Fibroblast of the aortic adventitia (primary cell): ENCODE measurements at regions not wholly inside any gene's neighbourhood (a gene's known extent, or its start where the extent isn't known, plus 50 kb on each side); places are given as distances from the start of the nearest gene placed in this dataset.

ENCODE experiments used
- DNase-seq: peaks from one replicate; pipeline ENCODE4 v3.0.0-alpha.2; 2010; ENCODE audit warnings: low read depth
- H3K4me3 ChIP-seq: 2 replicates; pipeline ENCODE4 v1.5.1; 2011; ENCODE audit warnings: low read depth, mild to moderate bottlenecking, control low read depth, low read length, moderate library complexity
- CTCF ChIP-seq: IDR thresholded peaks from 2 replicates; pipeline ENCODE4 v1.5.1; 2011; ENCODE audit warnings: mild to moderate bottlenecking, low read length, control low read depth, inconsistent platforms; ENCODE audit not compliant: insufficient read depth

- TF ChIP-seq CTCF = no peak
- H3K4me3 ChIP-seq = no peak overlapping the region
- DNase-seq = no peak
These were observed 535.0 kb downstream of the AJAP1 start for GRCh38 chr1:5189384-5189783.

DNA sequence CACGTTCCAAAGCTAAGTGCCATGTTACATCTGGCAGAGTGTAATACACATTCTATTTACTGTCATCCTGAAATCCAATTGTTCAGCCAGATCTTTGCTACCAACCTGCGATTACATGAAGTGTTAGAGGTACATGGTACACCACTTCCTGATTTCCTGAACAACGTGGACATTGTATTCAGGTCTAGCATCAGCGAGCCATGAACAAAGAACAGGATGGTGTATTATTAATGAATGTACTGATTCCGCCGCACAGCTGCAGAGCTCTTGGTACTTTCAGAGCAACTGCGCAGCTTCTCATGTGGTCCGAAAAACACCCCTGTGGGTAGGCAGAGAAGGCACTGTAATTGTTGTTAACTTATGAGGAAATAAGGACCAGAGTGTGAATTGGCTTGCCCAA lies 511.4 kb downstream of the AJAP1 start:
- H3K4me3 ChIP-seq = no peak overlapping the region
- no peak for TF ChIP-seq CTCF
- DNase-seq = no peak

DNA sequence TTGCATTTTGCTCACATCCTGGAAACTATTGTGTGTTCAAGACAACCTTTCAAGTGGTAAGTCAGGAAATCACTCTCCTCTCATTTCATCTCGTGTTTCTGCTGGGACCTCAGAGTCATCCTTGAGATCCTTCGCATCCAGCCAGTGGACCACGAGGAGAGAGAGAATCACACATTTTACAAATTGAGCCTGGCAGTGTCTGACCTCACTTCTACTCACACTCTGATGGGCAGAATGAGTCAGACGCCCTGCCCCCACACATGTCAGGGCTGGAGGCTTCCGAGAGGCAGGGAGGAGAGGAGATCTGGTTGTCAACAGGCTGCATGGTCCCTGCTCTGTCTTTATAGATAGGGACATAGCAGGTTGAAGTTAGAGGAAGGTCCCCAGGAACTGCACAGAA lies 509.7 kb downstream of the AJAP1 start:
- H3K4me3 ChIP-seq = no peak overlapping the region
- TF ChIP-seq CTCF = no peak
- no peak for DNase-seq

DNA sequence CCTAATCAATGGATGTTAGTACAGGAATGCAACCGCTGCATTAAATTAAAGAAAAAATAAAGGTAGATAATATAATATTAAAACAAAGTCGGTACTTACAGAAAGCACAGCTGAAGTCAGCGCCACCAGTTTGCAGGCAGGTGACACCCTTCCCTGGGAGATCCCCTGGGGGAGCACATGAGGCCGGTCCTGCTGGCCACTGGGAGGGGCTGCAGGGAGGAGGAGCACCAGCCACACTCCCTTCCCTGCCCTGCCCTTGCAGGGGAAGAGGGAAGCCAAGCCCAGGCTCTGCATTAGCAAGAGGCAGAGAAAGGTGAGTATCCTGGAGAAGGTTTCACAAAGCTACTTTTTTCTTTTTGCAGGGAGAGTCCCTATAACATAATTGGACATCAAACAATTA lies 507.0 kb downstream of the AJAP1 start:
- TF ChIP-seq CTCF = no peak
- no peak overlapping the region for H3K4me3 ChIP-seq
- DNase-seq = no peak

DNA sequence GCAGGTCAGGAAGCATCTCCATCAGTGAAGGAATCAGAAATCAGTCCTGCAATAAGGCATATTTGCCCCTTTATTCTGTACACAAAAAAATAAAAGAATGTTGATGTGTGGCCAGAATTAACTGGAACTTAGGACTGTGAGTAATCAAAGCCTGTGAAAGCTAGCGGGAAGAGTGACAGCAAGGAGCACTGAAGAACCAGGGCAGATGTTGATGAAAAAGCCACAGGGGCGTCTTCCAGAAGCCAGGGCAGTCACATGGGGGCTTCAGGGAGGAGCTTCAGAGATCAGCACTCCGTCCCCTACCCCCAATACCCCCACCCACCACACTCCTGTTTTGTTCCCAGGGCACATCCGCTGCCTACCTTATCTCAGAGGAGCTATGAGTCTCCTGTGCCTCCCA lies 502.8 kb downstream of the AJAP1 start:
- no peak for TF ChIP-seq CTCF
- no peak for DNase-seq
- H3K4me3 ChIP-seq = no peak overlapping the region

GRCh38 chr1:5156416-5157120 lies 502.2 kb downstream of the AJAP1 start:
- no peak overlapping the region for H3K4me3 ChIP-seq
- TF ChIP-seq CTCF = no peak
- no peak for DNase-seq

GRCh38 chr1:5151511-5151910 lies 497.1 kb downstream of the AJAP1 start:
- TF ChIP-seq CTCF = no peak
- no peak for DNase-seq
- H3K4me3 ChIP-seq = no peak overlapping the region
